ENCODE measurements at regions not wholly inside any gene's neighbourhood (a gene's known extent, or its start where the extent isn't known, plus 50 kb on each side); places are given as distances from the start of the nearest gene placed in this dataset.

DNA sequence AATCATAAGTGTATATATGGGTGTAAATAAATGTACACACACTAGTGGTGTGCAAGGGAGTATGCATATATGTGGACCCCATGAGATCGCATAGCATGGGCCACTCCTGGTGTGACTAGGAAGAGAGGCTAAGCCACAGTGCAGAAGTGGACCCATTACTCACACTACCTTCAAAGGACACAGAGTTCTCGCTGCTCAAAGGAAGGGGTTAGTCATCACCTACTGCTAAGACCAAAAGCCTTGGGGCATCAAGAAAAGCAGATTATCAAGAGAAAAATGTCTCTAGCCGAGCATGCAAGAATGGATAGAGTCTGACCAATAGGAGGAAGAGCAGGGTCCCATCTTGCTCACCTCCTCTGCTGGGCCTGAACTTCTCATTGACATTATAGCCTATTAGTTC is 195.5 kb downstream of the MAFB start:
- no peak for TF ChIP-seq KLF10 (tag by site-specific recombination; IDR thresholded peaks at IDR 0.05)
- TF ChIP-seq, protein P1, sequence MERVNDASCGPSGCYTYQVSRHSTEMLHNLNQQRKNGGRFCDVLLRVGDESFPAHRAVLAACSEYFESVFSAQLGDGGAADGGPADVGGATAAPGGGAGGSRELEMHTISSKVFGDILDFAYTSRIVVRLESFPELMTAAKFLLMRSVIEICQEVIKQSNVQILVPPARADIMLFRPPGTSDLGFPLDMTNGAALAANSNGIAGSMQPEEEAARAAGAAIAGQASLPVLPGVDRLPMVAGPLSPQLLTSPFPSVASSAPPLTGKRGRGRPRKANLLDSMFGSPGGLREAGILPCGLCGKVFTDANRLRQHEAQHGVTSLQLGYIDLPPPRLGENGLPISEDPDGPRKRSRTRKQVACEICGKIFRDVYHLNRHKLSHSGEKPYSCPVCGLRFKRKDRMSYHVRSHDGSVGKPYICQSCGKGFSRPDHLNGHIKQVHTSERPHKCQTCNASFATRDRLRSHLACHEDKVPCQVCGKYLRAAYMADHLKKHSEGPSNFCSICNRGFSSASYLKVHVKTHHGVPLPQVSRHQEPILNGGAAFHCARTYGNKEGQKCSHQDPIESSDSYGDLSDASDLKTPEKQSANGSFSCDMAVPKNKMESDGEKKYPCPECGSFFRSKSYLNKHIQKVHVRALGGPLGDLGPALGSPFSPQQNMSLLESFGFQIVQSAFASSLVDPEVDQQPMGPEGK (tag by site-specific recombination; IDR thresholded peaks at IDR 0.05) = no peak
- TF ChIP-seq, protein P2, sequence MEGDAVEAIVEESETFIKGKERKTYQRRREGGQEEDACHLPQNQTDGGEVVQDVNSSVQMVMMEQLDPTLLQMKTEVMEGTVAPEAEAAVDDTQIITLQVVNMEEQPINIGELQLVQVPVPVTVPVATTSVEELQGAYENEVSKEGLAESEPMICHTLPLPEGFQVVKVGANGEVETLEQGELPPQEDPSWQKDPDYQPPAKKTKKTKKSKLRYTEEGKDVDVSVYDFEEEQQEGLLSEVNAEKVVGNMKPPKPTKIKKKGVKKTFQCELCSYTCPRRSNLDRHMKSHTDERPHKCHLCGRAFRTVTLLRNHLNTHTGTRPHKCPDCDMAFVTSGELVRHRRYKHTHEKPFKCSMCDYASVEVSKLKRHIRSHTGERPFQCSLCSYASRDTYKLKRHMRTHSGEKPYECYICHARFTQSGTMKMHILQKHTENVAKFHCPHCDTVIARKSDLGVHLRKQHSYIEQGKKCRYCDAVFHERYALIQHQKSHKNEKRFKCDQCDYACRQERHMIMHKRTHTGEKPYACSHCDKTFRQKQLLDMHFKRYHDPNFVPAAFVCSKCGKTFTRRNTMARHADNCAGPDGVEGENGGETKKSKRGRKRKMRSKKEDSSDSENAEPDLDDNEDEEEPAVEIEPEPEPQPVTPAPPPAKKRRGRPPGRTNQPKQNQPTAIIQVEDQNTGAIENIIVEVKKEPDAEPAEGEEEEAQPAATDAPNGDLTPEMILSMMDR (tag by site-specific recombination; IDR thresholded peaks at IDR 0.05) = no peak
- TF ChIP-seq, protein P3, sequence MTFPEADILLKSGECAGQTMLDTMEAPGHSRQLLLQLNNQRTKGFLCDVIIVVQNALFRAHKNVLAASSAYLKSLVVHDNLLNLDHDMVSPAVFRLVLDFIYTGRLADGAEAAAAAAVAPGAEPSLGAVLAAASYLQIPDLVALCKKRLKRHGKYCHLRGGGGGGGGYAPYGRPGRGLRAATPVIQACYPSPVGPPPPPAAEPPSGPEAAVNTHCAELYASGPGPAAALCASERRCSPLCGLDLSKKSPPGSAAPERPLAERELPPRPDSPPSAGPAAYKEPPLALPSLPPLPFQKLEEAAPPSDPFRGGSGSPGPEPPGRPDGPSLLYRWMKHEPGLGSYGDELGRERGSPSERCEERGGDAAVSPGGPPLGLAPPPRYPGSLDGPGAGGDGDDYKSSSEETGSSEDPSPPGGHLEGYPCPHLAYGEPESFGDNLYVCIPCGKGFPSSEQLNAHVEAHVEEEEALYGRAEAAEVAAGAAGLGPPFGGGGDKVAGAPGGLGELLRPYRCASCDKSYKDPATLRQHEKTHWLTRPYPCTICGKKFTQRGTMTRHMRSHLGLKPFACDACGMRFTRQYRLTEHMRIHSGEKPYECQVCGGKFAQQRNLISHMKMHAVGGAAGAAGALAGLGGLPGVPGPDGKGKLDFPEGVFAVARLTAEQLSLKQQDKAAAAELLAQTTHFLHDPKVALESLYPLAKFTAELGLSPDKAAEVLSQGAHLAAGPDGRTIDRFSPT (tag by site-specific recombination; IDR thresholded peaks at IDR 0.05) = no peak
- no peak for TF ChIP-seq ZNF514 (tag by site-specific recombination; IDR thresholded peaks at IDR 0.05)
- no peak for TF ChIP-seq OVOL3 (tag by site-specific recombination; IDR thresholded peaks at IDR 0.05)
- TF ChIP-seq, protein P4, sequence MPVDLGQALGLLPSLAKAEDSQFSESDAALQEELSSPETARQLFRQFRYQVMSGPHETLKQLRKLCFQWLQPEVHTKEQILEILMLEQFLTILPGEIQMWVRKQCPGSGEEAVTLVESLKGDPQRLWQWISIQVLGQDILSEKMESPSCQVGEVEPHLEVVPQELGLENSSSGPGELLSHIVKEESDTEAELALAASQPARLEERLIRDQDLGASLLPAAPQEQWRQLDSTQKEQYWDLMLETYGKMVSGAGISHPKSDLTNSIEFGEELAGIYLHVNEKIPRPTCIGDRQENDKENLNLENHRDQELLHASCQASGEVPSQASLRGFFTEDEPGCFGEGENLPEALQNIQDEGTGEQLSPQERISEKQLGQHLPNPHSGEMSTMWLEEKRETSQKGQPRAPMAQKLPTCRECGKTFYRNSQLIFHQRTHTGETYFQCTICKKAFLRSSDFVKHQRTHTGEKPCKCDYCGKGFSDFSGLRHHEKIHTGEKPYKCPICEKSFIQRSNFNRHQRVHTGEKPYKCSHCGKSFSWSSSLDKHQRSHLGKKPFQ (tag by site-specific recombination; IDR thresholded peaks at IDR 0.05) = no peak
- TF ChIP-seq HOXD13 (CRISPR knock-in tag; IDR thresholded peaks at IDR 0.05; ENCODE audit: borderline replicate concordance) = no peak
- TF ChIP-seq, protein P5, sequence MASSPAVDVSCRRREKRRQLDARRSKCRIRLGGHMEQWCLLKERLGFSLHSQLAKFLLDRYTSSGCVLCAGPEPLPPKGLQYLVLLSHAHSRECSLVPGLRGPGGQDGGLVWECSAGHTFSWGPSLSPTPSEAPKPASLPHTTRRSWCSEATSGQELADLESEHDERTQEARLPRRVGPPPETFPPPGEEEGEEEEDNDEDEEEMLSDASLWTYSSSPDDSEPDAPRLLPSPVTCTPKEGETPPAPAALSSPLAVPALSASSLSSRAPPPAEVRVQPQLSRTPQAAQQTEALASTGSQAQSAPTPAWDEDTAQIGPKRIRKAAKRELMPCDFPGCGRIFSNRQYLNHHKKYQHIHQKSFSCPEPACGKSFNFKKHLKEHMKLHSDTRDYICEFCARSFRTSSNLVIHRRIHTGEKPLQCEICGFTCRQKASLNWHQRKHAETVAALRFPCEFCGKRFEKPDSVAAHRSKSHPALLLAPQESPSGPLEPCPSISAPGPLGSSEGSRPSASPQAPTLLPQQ (tag by site-specific recombination; IDR thresholded peaks at IDR 0.05) = no peak

All from HEK293 (cell line).